ENCODE measurements at regions not wholly inside any gene's neighbourhood (a gene's known extent, or its start where the extent isn't known, plus 50 kb on each side); places are given as distances from the start of the nearest gene placed in this dataset.

DNA sequence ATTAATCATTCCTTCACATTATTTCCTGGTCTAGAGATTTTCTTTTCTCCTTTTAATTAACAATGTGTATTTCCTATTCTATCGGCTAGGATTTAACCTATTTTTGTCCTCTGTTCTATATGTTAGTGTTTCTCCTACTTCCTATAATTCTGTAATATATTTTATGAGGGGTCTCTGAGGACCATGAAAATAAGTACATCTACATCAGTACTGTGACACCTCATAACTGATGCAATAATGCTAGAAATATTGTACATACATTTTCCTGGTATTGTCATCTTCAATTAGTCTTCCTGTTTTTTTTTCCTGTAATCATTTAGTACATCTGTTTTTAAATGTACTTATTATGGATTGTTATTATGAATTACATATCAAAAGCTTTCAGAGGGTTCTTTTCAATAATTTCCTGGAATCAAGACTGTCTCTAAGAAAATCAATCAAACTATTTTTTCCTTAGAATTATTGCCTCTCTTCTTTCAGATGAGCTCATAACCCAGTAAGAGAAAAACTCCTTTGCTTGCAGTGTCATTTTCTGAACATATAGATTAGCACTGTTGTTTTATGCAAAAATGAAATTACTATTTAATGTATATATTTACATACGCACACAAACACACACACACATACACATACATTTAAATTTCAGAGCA lies 1004.3 kb downstream of the SLITRK5 start:
- Histone ChIP-seq H3K79me2 (ENCODE audit: control insufficient read depth, low read length) (no peaks in the 10 kb centered on the region), H3K36me3 (ENCODE audit: control insufficient read depth, low read length) (no peaks in the 10 kb centered on the region), H3K9me2 (replicated peaks; ENCODE audit: control insufficient read depth, low read length) (no peaks in the 10 kb centered on the region), H3K27me3 (ENCODE audit: control insufficient read depth, low read length) (no peaks in the 10 kb centered on the region), H3K4me2 (ENCODE audit: low read length) (no peak overlapping the region), H4K20me1 (ENCODE audit: control insufficient read depth, insufficient read depth, low read depth, low read length) (no peaks in the 10 kb centered on the region), H3K4me1 (ENCODE audit: control insufficient read depth, low read length) (no peaks in the 10 kb centered on the region), H3K4me3 (ENCODE audit: low read length) (no peak overlapping the region), H3F3A (ENCODE audit: control insufficient read depth, insufficient read depth) (no peaks in the 10 kb centered on the region), H3K27ac (ENCODE audit: low read depth, low read length) (no peak overlapping the region), H3K9me3 (ENCODE audit: control insufficient read depth, insufficient read depth, low read length) (no peaks in the 10 kb centered on the region)
- TF ChIP-seq EZH2phosphoT487 (IDR thresholded peaks at IDR 0.05; ENCODE audit: borderline replicate concordance, low read length) (no peak), CTCF (IDR thresholded peaks at IDR 0.05; ENCODE audit: low read depth, low read length, poor library complexity, severe bottlenecking) (no peak)

DNA sequence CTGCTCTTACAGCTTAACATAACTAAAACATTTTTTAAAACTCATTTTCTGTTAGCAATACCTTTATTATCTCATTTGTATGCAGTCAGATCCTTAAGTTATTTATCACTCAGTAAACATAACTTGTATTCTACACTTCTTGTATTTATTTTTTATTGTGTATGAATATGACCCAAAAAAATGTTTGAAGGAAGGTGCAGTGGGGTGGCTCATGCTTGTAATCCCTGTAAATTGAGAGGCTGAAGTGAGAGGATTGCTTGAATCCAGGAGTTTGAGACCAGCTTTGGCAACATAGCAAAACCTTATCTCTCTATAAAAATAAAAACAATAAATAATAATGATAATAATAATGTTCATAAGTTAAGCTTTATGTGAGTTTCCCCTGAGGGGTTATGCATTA lies 1004.8 kb downstream of the SLITRK5 start:
- Histone ChIP-seq H3K4me1 (ENCODE audit: control insufficient read depth, low read length) (no peaks in the 10 kb centered on the region), H3K27ac (ENCODE audit: low read depth, low read length) (no peak overlapping the region), H3K27me3 (ENCODE audit: control insufficient read depth, low read length) (no peaks in the 10 kb centered on the region), H3K79me2 (ENCODE audit: control insufficient read depth, low read length) (no peaks in the 10 kb centered on the region), H3K9me2 (replicated peaks; ENCODE audit: control insufficient read depth, low read length) (no peaks in the 10 kb centered on the region), H3K4me3 (ENCODE audit: low read length) (no peak overlapping the region), H3K4me2 (ENCODE audit: low read length) (no peak overlapping the region), H4K20me1 (ENCODE audit: control insufficient read depth, insufficient read depth, low read depth, low read length) (no peaks in the 10 kb centered on the region), H3K9me3 (ENCODE audit: control insufficient read depth, insufficient read depth, low read length) (no peaks in the 10 kb centered on the region), H3K36me3 (ENCODE audit: control insufficient read depth, low read length) (no peaks in the 10 kb centered on the region), H3F3A (ENCODE audit: control insufficient read depth, insufficient read depth) (no peaks in the 10 kb centered on the region)
- no peak for TF ChIP-seq CTCF (IDR thresholded peaks at IDR 0.05; ENCODE audit: low read depth, low read length, poor library complexity, severe bottlenecking)
- TF ChIP-seq EZH2phosphoT487 (IDR thresholded peaks at IDR 0.05; ENCODE audit: borderline replicate concordance, low read length), result no peak

DNA sequence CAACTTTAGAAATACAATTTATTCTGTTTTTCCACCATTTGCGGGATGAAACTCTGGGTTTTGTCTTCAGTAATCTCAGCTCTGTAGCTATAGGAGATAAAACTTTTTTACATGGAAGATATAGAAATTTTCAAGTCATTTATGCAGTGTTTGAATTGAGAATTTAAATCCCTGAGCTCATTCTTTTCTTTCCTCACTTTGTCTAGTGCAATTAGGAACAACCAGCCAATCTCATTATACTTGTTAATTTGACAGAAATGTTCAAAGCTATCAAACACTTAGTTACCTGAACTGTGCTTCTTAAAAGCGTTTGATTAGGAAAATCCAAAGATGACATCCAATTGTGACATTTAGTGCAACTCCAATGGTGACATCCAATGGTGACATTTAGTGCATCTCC lies 1014.3 kb downstream of the SLITRK5 start:
- TF ChIP-seq CTCF (IDR thresholded peaks at IDR 0.05; ENCODE audit: low read depth, low read length, poor library complexity, severe bottlenecking) (no peak), EZH2phosphoT487 (IDR thresholded peaks at IDR 0.05; ENCODE audit: borderline replicate concordance, low read length) (no peak)
- Histone ChIP-seq H3K9me2 (replicated peaks; ENCODE audit: control insufficient read depth, low read length) (no peaks in the 10 kb centered on the region), H3K4me2 (ENCODE audit: low read length) (no peak overlapping the region), H3K9me3 (ENCODE audit: control insufficient read depth, insufficient read depth, low read length) (no peaks in the 10 kb centered on the region), H3K27me3 (ENCODE audit: control insufficient read depth, low read length) (no peaks in the 10 kb centered on the region), H3K27ac (ENCODE audit: low read depth, low read length) (no peak overlapping the region), H4K20me1 (ENCODE audit: control insufficient read depth, insufficient read depth, low read depth, low read length) (no peaks in the 10 kb centered on the region), H3K79me2 (ENCODE audit: control insufficient read depth, low read length) (no peaks in the 10 kb centered on the region), H3K36me3 (ENCODE audit: control insufficient read depth, low read length) (no peaks in the 10 kb centered on the region), H3K4me3 (ENCODE audit: low read length) (no peak overlapping the region), H3F3A (ENCODE audit: control insufficient read depth, insufficient read depth) (no peaks in the 10 kb centered on the region), H3K4me1 (ENCODE audit: control insufficient read depth, low read length) (no peaks in the 10 kb centered on the region)
